AML-193 (cell line): ENCODE measurements at regions not wholly inside any gene's neighbourhood (a gene's known extent, or its start where the extent isn't known, plus 50 kb on each side); places are given as distances from the start of the nearest gene placed in this dataset.
"Not testable (repeated sequence)": the region's sequence is repeated elsewhere in the genome, so short reads cannot be mapped to it uniquely, and the experiment has no call there.

ENCODE experiments used
- DNase-seq, 2 experiments: peaks; one replicate each; lab custom pipeline; 2025; lab: John Stamatoyannopoulos, UW

DNA sequence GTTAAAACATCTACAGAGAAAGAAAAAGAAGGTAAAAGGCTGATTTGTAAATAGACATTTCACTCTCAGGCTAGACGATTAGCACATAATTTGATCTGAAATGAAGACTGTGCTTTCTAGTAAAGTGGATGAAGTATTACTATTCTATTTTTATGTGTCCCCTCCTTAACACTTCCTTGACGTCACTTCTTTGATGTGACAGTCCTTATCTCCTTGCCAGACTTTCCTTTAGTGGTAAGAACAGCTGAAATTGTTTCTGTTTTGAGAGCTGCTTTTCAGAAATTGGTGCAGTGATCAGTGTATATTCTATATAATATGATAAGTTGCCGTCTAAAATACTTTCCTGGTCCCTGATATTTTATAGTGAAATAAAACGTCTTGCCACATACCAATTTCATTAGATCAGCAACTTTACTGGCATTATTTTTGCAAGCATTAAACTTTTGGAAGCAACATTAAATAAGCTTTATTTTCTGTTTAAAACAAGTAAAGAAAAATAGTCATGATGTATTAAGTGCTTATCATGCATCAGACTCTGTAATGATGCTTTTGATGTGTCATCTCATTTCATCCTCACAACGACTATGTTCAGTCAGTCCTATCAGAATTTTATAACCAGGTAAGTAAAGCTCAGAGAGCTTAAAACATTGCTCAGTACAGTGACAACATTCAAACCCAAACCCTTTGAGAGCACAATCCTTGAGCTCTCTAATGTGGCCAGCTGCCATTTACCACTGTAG lies 210.3 kb upstream of the PCDH9 start:
- DNase-seq, result no peak

DNA sequence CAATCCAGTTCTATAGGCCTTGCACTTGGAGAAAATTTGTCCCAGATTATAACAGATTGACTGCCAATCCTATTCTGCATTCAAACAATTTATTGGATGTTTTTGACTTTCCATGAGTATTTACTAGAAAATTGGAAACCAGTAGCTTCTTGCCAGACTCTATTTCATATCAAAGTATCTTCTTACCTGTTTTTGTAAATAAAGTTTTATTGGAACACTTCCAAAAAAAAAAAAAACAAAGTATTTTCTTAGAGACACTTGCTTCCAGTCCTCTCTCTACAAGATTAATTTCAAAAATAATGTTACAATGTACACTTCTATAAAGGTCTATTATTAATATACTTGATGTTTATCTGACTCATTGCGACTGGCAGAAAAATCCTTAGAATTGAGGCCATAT lies 209.2 kb upstream of the PCDH9 start:
- no peak for DNase-seq

DNA sequence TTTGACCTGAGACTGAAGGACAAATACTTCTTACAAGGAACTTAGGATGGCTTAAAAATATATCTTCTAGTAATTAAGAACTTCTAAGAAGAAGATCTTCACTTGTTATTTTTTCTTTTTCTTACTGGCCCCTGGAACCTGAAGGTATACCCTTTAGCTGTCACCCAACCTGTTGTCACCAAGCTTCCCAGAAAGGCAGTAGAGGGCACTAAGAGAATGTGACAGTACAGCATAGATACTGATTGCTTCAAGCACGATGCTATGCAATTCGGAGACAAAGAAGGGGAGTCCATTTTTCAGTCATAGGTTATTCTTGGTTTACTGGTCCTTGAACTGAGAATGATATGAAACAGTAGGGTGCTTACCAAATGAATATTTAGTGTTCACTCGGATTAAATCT lies 208.3 kb upstream of the PCDH9 start:
- peak; percentile 12 to 13 for DNase-seq

DNA sequence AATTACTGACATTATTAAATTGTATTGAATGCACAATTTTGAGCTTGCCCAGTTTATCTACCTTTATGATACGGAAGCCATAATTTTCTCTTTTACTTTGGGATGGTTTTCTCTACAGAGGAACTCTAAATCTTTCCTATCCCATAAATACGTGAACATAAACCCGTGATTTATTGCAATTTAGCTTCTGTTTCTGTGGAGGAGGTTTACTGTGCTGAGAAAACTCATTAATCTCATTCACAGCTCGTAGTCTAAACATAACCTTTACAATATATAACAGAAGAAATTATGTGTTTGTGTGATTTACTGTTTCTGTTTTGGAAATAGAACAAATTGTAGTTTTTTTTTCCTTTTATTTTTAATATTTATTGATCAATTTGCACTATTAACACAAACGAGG lies 207.1 kb upstream of the PCDH9 start:
- DNase-seq, result no peak

DNA sequence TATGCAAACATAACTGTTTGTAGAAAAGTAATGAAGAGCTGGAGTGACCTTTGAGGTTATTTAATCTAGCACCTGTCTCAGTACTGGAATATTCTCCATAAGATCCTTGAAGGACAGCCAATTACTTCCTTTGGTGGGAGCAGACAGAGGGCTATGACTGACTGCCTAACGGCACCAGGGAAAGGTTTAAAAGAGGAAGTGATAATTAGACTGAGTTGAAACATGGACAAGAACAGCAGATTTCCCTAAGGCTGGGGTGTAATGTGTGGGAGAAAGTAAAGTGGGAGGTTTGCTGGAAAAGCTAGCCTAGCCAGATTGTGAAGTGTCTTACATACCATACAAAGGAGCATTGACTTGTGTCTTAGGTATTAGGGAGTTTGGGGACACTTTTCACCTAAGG lies 191.3 kb upstream of the PCDH9 start:
- DNase-seq, result no peak

DNA sequence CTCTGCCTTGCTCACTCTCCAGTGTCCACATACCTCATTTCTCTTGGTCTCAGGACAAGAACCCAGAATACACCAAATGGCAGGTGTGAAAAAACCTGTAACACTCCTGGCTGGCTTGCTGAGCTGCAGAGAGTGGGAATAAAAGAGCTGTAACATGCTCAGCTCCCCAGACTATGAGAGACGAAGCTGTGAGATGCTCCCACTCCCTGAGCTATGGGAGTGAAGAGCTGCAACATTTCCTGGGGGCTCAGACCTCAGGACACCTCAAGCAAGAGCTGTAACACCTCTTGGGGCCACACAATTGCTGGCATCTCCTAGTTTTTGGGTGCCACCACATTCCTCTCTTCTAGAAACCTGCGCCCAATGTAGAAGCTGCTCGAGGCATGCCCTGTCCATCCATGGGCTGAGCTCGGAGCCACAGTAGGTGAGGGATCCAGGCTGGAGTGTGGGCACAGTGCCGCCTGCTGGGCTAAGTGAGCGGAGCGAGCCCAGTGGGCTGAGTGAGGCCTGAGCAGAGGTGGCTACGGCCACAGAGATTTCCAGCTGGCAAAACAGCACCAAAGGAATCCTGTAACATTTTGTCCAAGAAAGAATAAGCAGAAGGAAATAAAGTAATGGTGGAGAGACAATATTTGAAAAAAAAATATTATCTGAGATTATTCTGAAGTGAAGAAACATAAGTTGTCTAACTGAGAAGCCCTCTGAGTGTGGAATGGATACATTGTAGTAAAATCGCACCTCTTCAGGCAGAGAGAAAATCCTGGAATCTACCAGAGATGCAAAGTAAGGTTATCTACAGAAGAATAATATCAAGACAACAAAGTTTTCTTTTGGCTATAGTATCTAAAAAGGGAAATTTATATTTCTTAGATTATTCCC lies 186.2 kb upstream of the PCDH9 start:
- DNase-seq, result no peak

DNA sequence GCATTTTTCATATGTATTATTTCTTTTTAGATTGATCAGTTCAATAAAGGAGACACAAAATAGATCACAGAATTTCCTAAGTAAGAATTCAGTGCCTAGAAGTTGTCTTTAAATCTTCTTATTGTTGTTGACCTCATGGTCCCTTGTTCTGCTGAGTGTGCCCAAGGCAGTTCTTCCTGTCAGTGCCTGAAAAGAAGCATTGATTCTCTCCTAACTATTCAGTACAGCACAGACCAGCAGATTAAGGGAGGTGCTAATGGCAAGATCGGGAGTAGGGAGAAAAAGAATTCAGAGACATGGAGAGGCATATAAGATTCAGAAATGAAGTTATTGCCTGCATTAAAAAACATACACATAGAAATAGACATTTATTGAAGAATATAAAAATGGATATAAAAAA lies 180.5 kb upstream of the PCDH9 start:
- no peak for DNase-seq

DNA sequence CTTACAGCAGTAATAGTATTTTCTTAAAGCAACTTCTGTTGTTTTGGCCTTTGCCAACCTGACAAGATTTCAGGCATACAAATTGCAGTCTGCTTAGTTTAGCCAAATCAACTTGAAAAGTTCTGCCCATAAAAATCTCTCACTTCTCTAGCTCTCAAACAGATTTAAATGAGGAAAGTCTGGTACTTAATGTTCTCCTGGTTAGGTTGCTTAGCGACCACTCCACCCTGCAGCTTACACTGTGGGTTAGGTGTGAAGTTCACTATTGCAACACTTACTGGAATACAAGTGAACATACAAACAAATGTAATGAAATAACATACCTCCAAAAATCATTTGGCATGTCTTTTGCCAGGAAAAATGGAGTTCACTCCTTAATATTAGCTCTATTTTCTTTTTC lies 178.7 kb upstream of the PCDH9 start:
- no peak for DNase-seq

DNA sequence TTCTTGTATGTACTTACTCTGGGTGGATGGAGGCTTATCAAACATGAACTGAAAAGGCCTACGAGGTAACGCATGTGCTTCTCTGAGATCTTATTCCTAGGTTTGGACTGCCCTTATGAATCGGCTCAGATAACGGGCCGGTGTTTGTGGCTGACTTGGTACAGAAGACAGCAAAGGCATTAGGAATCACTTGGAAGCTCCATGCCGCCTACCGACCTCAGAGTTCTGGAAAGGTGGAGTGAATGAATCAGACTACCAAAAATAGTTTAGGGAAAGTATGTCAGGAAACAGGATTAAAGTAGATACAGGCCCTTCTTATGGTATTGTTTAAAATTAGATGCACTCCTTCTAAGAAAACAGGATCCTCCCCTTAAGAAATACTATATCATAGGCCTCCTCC lies 172.4 kb upstream of the PCDH9 start:
- no peak for DNase-seq

DNA sequence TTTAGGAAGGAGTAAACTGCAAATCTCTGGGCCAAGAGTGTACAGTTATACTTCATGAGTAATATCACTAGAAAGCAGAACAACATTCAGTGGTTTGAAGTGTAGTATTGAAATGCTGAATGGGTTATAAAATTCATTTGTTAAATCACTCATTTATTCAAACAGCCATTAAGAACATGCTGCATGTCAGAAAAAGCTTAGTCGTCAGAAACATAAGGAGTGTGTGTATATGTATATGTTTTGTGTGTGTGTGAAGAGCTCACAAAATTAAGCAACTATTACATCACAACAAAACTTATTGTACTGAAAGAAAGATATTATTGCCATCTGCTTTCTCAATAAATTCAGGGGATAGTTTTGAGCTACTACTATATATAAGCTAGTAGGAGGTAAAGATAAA lies 165.4 kb upstream of the PCDH9 start:
- no peak for DNase-seq

DNA sequence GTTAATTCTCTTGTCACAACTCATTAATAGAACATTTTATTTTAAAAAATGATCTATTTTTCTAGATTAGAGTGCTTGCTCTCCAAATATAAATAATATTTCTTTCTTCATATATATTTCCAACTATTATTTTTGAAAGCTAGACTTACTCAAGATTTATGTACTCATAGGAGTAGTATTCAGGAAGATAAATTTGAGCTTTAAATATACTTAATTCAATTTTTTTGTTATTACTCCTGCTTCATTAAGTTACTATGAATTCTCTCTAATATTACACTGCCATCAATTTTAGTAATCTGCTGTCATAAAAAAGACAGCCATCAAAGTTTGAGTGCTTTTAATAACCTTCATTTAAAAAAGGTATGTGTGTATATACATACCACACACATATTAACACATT lies 161.9 kb upstream of the PCDH9 start:
- no peak for DNase-seq

DNA sequence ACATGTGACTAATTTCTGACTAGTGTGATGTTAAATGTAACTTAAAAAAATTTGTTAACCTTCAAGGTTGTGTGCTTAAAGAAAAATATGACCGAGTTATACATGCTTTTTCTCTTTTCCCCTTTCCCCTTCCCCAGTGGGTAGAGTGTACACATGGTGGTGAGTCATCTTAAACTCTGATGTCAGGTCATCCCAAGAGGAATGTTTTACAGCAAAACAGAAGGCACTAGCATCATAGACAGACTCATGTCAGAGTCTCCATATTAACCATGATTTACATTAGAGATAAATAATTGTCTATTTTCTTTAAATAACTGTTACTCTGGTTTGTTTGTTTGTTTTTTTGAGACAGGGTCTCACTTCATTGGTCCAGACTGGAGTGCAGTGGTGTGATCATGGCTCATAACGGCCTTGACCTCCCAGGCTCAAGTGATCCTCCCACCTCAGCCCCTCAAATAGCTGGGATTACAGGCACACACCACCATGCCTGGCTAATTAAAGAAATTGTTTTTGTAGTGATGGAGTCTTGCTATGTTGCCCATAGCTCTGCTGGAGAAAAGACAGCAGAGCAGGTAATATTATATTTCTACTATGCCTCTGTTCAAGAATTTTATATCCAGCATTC lies 160.4 kb upstream of the PCDH9 start:
- no peak for DNase-seq

DNA sequence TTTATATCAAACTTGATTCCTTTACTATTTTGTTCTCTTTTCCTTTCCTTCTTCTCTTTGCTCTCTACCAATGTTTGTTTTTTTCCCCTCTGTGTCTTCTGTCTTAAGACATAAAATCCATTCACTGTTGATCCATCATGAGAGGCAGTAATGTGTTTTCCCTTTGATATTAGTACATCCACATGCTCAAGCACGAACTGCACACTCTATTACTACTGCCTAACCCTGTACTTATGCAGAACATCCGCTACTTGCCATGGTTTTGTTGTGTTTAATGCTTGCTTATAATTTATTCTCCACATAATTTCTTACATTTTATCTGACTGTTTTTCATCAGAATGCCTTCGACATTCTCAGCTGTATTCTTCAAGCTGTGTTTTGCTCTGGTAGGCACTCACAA lies 159.0 kb upstream of the PCDH9 start:
- DNase-seq, result no peak

DNA sequence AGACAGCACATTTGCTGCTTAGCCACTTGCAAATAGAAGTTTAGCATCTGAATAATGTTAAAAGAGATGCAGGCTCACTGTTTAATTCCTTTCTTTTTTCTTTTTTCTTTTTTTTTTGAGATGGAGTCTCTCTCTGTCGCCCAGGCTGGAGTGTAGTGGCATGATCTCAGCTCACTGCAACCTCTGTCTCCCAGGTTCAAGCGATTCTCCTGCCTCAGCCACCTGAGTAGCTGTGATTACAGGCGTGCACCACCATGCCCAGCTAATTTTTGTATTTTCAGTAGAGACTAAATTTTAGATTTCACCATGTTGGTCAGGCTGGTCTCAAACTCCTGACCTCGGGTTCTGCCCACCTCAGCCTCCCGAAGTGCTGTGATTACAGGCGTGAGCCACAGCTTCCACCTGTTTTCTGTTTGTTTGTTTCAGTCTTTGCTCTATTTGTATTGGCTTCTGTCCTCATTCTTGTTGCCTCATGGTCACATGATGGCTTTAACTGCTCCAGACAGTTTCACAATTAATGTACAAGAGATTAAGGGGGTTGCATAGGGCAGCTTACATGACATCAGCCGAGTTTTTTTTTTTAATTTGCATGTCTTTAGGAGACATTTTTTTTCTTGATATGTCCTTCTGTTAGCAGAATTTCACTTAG lies 153.1 kb upstream of the PCDH9 start:
- DNase-seq, result not testable (repeated sequence)

DNA sequence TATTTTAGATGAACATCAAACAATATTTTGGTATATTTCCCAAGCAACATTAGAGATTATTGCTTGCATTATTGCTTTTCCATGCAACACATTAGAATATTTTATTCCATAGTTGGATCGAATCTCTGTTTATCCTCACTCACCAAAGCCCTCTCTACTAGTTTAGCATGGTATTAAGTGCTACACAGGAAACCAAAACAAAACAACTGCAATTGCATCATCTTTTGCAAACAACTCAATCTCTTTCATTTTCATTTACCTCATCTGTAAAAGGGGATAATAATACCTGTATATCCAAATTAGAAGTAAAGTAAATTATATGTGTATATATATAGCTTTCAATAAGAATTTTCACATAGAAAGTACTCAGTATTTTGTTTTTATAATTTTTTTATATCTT lies 147.8 kb upstream of the PCDH9 start:
- DNase-seq, result no peak

DNA sequence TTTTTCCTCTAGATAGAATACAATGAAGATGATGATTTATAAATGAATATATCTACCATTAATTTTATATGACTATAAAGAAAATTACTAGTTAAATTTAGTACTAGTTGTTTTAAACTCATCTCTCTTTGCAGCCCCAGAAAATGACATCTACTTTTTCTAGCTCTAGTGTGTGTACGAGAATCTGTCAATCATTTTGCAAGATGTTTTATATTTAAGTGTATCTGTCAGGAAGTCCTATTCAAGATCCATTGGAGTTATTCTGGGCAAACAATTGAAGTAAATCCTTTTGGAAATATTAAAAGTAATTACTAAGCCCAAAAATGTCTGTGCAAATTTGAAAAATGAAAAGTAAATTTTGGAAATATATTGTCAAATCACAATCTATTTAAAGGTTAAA lies 144.3 kb upstream of the PCDH9 start:
- DNase-seq, result no peak

DNA sequence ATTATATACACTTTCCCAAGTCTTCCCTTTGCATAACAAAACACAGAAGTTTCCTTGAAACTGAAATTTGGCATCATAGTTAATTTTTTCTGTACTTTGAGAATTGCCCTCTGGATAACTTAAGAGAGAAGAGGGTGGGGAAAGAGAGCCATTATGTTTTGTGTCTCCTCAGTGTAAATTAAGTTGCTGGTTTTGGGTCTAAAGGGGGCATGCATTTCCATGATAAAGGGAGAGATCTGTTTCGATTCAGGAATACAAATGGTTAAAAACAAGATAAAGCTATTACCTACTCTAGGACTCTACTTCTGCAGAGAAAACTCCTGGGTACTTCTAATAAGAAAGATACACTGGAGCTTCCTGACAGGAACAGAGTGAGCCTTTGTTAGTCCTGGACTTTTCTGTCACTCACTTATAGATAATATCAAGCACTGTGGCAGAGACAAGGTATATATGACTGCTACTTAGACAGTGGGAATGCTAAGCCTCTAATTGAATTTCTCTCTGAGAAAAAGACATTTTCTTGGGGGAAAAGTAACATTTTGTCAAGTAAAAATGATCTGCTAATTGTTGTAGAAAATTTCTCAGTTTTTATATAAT lies 142.8 kb upstream of the PCDH9 start:
- DNase-seq, result no peak

DNA sequence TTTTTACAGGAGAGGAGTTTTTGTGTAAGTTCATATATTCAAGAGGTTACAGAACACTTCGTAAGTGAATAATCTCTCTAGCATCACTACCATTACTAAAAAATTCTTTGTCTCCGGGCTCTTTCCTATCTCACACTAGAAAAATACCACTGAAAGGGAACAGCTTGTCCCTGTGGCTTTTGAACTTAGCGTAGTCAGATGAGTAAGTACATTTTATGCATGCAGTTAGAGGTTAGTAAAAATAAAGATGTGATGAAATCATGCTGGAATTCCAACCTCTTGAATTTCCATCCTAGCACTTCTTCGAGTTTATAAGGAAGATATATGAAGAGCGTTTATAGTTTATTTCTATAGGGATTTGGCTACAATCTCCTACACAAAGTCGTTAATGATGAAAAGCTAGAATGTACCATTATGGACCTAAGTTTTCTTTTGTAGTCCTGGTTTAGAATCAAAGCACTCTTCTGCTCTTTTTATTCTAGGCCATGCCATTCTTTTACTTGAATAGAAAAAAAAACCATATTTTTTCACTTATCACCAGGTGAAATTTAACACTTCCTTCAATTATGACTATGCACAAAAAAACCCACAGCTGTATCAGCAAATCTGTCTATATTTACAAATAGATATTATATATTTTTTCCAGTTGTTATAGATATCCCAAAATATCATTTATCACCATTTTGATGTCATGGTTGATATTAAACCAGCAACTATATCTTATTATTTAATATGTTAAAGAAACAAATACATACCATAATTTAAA lies 139.9 kb upstream of the PCDH9 start:
- DNase-seq, result no peak

DNA sequence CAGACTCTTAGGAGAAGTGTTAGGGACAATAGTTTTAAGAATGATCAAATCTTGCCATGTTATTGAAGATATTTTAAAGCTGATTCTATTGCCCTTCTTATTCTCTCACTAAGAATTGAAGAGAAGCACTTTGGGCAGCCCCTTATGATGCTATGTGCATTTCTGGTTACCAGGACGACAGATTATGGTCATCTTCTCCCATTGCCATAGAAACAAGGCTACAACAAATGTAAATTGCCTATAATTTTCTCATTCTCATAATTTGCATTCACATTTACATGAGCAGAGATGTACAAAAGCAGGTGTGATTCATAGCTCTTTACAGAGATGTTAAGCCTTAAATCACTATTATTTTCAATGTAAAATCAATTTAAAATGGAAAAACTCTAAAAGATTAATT lies 137.3 kb upstream of the PCDH9 start:
- no peak for DNase-seq

DNA sequence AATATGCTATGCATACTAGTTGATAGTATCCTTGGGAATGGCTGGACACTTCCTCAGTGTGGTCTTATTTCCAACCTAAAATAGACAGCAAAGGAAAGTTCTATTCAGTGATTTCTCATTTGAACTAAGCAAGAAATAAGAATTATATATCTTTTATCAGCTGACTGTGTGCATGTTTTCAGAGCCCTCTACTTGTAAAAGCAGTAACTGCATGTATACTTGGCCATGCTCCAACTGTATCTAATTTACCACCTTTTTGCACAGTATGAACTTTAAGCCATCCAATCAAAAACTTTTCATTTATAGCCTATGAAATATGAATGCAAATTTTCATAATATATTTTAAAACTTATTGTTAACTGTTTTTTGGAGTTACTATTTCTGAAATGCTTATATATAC lies 136.4 kb upstream of the PCDH9 start:
- peak in 1 of 2 experiments; percentile 26 for DNase-seq

DNA sequence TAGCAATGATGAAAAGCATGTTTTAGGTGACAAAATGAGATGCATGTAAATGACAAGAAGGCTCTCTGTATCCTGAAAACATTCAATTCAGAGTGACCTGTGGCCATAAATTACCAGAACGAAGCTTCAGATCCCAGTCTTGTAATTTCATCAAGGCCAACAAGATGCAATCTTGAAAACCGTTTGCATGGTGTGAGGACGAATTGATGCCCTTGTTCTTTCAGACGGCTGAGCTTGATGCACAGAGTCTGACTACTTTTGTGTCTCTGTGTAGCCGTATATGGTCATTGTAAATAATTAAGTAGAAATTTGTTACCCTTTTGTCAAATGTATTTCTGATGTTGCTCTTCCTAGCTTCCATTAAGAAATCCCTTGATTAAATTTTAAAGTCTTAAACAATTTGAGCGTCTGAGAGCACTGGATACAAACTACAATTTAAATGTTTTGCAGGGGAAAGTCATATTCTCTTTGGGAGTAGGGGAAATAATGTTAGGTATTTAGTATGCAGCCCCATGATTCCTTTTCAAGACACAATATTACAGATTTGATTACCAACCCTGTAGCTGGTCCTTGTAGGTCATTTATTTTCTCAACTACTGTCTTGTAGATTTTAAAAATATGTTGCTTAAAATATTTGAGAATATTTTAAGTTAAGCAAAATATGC lies 125.8 kb upstream of the PCDH9 start:
- DNase-seq, result no peak
